Astrocyte of the cerebellum (primary cell): ENCODE measurements at regions not wholly inside any gene's neighbourhood (a gene's known extent, or its start where the extent isn't known, plus 50 kb on each side); places are given as distances from the start of the nearest gene placed in this dataset.

Experiments
- DNase-seq: peaks from one replicate; pipeline ENCODE4 v3.0.0-alpha.2; 2011; ENCODE audit warnings: low read depth
- H3K4me3 ChIP-seq: 2 replicates; pipeline ENCODE4 v1.5.1; 2011; ENCODE audit warnings: mild to moderate bottlenecking, low read depth, low read length, moderate library complexity
- in situ Hi-C: cut with HindIII; loops from 2 replicates; pipeline ENCODE4 v1.10.0; 2017; ENCODE audit warnings: low sequenced_read_pairs
- TF ChIP-seq, protein P1 (sequence below): IDR thresholded peaks from 2 replicates; pipeline ENCODE4 v1.5.1; 2012; ENCODE audit warnings: low read length, low read depth, moderate library complexity, mild to moderate bottlenecking; ENCODE audit errors: missing control alignments

DNA sequence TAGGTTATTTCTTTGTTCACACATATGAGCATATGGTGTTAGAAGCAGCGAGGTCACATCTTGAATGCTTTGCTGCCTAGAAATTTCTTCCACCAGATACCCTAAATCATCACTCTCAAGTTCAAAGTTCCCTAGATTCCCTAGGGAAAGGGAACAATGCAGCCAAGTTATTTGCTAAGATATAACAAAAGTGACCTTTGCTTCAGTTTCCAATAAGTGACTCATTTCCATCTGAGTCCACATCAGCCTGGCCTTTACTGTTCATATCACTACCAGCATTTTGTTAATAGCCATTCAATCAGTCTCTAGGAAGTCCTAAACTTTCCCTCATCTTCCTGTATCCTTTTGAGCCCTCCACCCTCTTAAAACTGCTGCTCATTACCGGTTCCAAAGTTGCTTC lies 1502.5 kb downstream of the KCNT2 start:
- in situ Hi-C loops: no loop called here
- DNase-seq: no peak
- TF ChIP-seq, protein P1, sequence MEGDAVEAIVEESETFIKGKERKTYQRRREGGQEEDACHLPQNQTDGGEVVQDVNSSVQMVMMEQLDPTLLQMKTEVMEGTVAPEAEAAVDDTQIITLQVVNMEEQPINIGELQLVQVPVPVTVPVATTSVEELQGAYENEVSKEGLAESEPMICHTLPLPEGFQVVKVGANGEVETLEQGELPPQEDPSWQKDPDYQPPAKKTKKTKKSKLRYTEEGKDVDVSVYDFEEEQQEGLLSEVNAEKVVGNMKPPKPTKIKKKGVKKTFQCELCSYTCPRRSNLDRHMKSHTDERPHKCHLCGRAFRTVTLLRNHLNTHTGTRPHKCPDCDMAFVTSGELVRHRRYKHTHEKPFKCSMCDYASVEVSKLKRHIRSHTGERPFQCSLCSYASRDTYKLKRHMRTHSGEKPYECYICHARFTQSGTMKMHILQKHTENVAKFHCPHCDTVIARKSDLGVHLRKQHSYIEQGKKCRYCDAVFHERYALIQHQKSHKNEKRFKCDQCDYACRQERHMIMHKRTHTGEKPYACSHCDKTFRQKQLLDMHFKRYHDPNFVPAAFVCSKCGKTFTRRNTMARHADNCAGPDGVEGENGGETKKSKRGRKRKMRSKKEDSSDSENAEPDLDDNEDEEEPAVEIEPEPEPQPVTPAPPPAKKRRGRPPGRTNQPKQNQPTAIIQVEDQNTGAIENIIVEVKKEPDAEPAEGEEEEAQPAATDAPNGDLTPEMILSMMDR: no peak
- H3K4me3 ChIP-seq: no peak overlapping the region

GRCh38 chr1:195105281-195105680 lies 1503.0 kb downstream of the KCNT2 start:
- no peak for DNase-seq
- TF ChIP-seq, protein P1: no peak
- no peak overlapping the region for H3K4me3 ChIP-seq
- in situ Hi-C loops: no loop called here

GRCh38 chr1:195097316-195097715 lies 1510.9 kb downstream of the KCNT2 start:
- TF ChIP-seq, protein P1: no peak
- no peak for DNase-seq
- no peak overlapping the region for H3K4me3 ChIP-seq
- in situ Hi-C loops: no loop called here

DNA sequence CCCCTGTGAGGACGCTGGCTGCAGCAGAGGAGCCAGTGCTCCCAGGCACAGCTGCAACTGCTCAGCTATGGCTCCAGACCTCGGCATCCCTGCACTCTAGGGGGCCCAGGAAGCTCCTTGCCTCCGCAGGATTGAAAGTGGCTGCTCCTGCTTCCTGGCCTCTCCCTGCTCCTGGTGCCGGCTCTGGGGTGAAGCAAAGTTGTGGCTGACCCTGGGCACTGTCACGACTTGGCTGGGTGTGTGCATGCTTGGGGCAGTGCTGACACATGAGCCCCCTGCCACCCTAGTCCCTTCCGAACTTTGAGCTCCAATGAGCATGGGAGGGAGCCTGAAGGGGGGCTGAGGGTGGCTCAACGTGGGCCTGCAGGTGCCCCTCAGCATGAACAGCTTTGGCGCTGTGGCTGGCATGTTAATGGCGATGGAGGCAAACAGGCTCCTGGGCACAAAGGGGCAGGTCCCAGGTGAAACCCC lies 1512.2 kb downstream of the KCNT2 start:
- TF ChIP-seq, protein P1: no peak
- in situ Hi-C loops: no loop called here
- no peak overlapping the region for H3K4me3 ChIP-seq
- no peak for DNase-seq

- in situ Hi-C loops: no loop called here
- TF ChIP-seq, protein P1: no peak
- no peak overlapping the region for H3K4me3 ChIP-seq
- DNase-seq: no peak
Measured at GRCh38 chr1:195085196-195085595, 1523.0 kb downstream of the KCNT2 start.

- TF ChIP-seq, protein P1: no peak
- in situ Hi-C loops: no loop called here
- peak; percentile 29 for DNase-seq
- H3K4me3 ChIP-seq: no peak overlapping the region
Measured at GRCh38 chr1:195082183-195082582, 1526.1 kb downstream of the KCNT2 start.

GRCh38 chr1:195076682-195077081 lies 1531.6 kb downstream of the KCNT2 start:
- in situ Hi-C loops: no loop called here

More at GRCh38 chr1:195076682-195077081, 1531.6 kb downstream of the KCNT2 start:
- DNase-seq: no peak
- H3K4me3 ChIP-seq: no peak overlapping the region
- TF ChIP-seq, protein P1: no peak
